Lower lobe of right lung (tissue), 2 donors: ENCODE measurements at regions not wholly inside any gene's neighbourhood (a gene's known extent, or its start where the extent isn't known, plus 50 kb on each side); places are given as distances from the start of the nearest gene placed in this dataset.
A peak's percentile ranks its signal among the peaks of the same experiment; 100 is the strongest.

Experiments
- ATAC-seq, 2 donors: fragments of 200-7000 bp; cut with Tn5 transposase; one replicate each; pipeline ENCODE4 v1.9.1; 2020 to 2022; ENCODE audit warnings: mild to moderate bottlenecking in 2 of 2, moderate library complexity in 2 of 2
- DNase-seq: peaks from one replicate; pipeline ENCODE4 v3.0.0-alpha.2; 2020
- H3K27ac ChIP-seq: fragments of 200-600 bp; one replicate; pipeline ENCODE4 v1.8.0; 2022
- H3K27me3 ChIP-seq: fragments of 200-600 bp; one replicate; pipeline ENCODE4 v1.8.0; 2022; ENCODE audit warnings: low read depth
- H3K36me3 ChIP-seq: fragments of 200-600 bp; one replicate; pipeline ENCODE4 v1.8.0; 2022; ENCODE audit warnings: mild to moderate bottlenecking
- H3K4me1 ChIP-seq: fragments of 200-600 bp; one replicate; pipeline ENCODE4 v1.8.0; 2022
- H3K4me3 ChIP-seq: fragments of 200-600 bp; one replicate; pipeline ENCODE4 v1.8.0; 2022; ENCODE audit warnings: mild to moderate bottlenecking
- H3K9me3 ChIP-seq: fragments of 200-600 bp; one replicate; pipeline ENCODE4 v1.8.0; 2022
- intact Hi-C: fragments of 100-400 bp; cut with DNase I; formaldehyde crosslinking; loops from one replicate; pipeline ENCODE4 v1.11.0; 2022
- TF ChIP-seq, protein P1 (sequence below): fragments of 200-600 bp; IDR thresholded peaks from one replicate; pipeline ENCODE4 v1.8.0; 2022; ENCODE audit warnings: antibody characterized with exemption, mild to moderate bottlenecking
- donor health status: DM: no; HTN: yes; CAD: no; lungs with severe emphysema.

DNA sequence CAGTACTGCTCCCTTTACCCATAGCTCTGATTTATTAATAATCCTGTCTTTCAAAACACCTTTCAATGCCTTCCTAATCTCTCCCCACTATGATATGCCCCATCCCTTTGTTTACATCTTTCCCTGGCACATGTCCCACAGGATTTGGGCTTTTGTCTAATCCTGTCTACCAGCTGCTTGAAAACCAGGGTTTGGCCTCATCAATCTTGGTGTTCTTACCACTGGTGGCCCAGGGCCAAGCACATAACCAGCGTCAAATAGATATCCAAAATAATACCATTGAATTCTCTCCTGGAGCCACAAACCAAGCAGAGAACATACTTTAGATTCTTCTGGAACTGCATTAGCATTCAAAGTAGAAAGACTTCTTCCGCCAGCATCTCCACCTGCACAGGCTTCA, 104.8 kb upstream of the PPP2R3A start:
- H3K36me3 ChIP-seq, result no peaks in the 10 kb centered on the region
- no peaks in the 10 kb centered on the region for H3K27me3 ChIP-seq
- intact Hi-C loops, result no loop called here
- no peaks in the 10 kb centered on the region for H3K9me3 ChIP-seq
- H3K27ac ChIP-seq, result no peak overlapping the region
- TF ChIP-seq, protein P1, sequence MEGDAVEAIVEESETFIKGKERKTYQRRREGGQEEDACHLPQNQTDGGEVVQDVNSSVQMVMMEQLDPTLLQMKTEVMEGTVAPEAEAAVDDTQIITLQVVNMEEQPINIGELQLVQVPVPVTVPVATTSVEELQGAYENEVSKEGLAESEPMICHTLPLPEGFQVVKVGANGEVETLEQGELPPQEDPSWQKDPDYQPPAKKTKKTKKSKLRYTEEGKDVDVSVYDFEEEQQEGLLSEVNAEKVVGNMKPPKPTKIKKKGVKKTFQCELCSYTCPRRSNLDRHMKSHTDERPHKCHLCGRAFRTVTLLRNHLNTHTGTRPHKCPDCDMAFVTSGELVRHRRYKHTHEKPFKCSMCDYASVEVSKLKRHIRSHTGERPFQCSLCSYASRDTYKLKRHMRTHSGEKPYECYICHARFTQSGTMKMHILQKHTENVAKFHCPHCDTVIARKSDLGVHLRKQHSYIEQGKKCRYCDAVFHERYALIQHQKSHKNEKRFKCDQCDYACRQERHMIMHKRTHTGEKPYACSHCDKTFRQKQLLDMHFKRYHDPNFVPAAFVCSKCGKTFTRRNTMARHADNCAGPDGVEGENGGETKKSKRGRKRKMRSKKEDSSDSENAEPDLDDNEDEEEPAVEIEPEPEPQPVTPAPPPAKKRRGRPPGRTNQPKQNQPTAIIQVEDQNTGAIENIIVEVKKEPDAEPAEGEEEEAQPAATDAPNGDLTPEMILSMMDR, result no peak
- DNase-seq (no peak), ATAC-seq (no peak)
- H3K4me1 ChIP-seq, result no peaks in the 10 kb centered on the region
- no peak overlapping the region for H3K4me3 ChIP-seq

DNA sequence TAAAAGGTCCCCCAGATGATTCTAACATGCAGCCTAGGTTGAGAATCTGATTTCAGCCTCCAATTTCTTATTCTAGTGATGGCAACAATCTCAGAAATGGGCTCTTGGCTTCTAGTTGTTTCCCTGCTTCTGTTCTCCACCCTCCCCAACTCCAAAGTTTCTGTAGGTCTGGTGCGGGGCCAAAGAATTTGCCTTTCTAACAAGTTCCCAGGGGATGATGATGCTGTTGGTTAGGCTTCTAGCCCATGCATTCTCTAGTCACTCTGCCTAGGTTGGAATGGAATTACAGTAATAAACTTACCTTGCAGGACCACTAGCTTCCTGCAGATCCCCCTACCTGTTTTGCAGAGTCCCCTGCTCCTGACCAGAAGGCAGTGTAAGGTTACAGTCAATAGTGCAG, 103.2 kb upstream of the PPP2R3A start:
- Histone ChIP-seq H3K9me3 (no peaks in the 10 kb centered on the region), H3K27ac (no peak overlapping the region), H3K4me1 (no peaks in the 10 kb centered on the region), H3K36me3 (no peaks in the 10 kb centered on the region), H3K27me3 (no peaks in the 10 kb centered on the region), H3K4me3 (no peak overlapping the region)
- ATAC-seq (no peak), DNase-seq (no peak)
- intact Hi-C loops, result no loop called here
- TF ChIP-seq, protein P1, result no peak

DNA sequence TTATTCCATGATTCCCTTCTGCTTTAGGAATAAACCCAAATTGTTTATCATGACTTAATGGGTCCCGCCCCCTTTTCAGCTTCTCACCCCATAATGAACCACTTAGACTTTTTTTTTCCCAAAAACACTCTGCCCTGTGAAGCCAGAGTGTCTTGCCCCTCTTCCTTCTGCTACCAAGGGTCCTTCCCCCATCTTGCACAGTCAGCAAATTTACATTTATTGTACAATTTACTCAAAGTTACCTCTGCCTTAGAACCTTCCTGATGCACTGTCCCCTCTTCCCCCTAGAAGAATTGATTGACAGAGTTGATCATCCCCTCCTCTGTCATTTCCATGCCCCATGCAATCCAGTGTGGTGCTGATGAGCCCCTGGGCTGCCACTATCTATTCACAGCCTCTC, 101.5 kb upstream of the PPP2R3A start:
- no peak for ATAC-seq
- Histone ChIP-seq H3K9me3 (no peaks in the 10 kb centered on the region), H3K27me3 (no peaks in the 10 kb centered on the region), H3K36me3 (no peaks in the 10 kb centered on the region), H3K27ac (no peak overlapping the region), H3K4me1 (no peaks in the 10 kb centered on the region), H3K4me3 (no peak overlapping the region)
- DNase-seq, result no peak
- intact Hi-C loops, result no loop called here
- TF ChIP-seq, protein P1, result no peak

DNA sequence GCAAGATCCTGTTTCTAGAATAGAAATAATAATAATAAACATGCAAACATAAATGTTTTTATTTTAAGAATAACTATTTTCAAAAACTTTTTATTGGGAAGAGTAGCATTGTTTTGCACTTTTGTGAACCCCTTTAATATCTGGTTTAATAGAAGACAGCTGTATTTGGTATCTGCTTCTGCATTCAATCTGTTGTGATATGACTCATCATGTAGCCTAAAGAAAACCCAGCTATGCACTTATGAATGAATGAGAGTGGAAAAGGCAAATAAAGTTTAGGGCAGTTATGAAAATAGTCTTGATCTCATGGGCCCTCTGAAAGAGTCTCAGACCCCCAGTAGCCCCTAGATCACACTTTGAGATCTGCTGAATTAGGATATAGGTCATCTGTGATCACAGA, 100.4 kb upstream of the PPP2R3A start:
- Histone ChIP-seq H3K27ac (no peak overlapping the region), H3K27me3 (no peaks in the 10 kb centered on the region), H3K36me3 (no peaks in the 10 kb centered on the region), H3K4me1 (no peaks in the 10 kb centered on the region), H3K9me3 (no peaks in the 10 kb centered on the region), H3K4me3 (no peak overlapping the region)
- intact Hi-C loops, result no loop called here
- ATAC-seq (no peak), DNase-seq (no peak)
- TF ChIP-seq, protein P1, result no peak

DNA sequence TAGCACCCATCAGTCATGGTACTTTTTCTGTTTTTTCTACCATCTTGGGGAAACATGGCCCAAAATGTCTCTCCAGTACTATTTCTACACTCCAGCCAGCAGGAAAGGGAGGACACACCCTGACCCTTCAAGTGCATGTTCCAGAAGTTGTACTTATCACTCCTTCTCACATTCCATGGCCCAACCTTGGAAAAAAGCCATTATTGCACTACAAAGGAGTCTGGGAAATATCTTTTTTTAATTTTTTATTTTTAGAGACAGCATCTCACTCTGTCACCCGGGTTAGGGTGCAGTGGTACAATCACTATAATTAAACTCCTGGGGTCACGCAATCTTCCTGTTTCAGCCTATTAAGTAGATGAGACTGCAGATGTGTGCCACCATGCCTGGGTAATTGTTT, 100.0 kb upstream of the PPP2R3A start:
- peak in 1 of 2 donors; percentile 50 for ATAC-seq
- H3K36me3 ChIP-seq, result no peaks in the 10 kb centered on the region
- DNase-seq, result no peak
- intact Hi-C loops, result no loop called here
- no peak overlapping the region for H3K4me3 ChIP-seq
- H3K27ac ChIP-seq, result no peak overlapping the region
- no peaks in the 10 kb centered on the region for H3K27me3 ChIP-seq
- no peaks in the 10 kb centered on the region for H3K4me1 ChIP-seq
- TF ChIP-seq, protein P1, result no peak
- H3K9me3 ChIP-seq, result no peaks in the 10 kb centered on the region

DNA sequence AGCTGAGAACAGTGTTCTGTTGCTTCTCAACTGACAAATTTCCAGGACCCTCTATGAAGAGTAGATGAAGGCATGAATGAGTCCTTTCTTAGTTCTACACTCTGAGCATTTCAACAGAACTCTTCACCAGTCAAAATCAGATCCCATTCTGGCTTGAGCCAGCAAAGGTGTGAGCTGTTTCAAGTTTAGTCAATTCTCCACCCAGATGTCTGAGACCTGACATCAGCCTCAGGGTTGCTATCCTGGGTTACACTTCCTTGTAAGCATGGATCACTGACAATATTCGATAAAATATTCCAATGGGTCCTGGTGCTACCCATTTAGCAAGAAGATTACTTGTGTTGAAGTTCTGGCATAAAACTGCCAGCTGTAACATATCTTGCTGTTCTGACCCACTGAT, 97.6 kb upstream of the PPP2R3A start:
- Histone ChIP-seq H3K4me3 (no peak overlapping the region), H3K27ac (no peak overlapping the region), H3K27me3 (no peaks in the 10 kb centered on the region), H3K36me3 (no peaks in the 10 kb centered on the region), H3K9me3 (no peaks in the 10 kb centered on the region), H3K4me1 (no peaks in the 10 kb centered on the region)
- no peak for DNase-seq
- TF ChIP-seq, protein P1, result no peak
- intact Hi-C loops, result no loop called here
- ATAC-seq, result no peak
